H1 (cell line): ENCODE measurements at regions not wholly inside any gene's neighbourhood (a gene's known extent, or its start where the extent isn't known, plus 50 kb on each side); places are given as distances from the start of the nearest gene placed in this dataset.

Source experiments
- CTCF ChIA-PET: fragments of 300-600 bp; sonication (Branson Sonifier 250); formaldehyde crosslinking; loops from one replicate; lab custom pipeline; 2021; ENCODE audit not compliant: partially characterized antibody; lab: Charles Lee
- POLR2A ChIA-PET: fragments of 300-600 bp; sonication (Branson Sonifier 250); formaldehyde crosslinking; loops from one replicate; lab custom pipeline; 2021; ENCODE audit warnings: inconsistent platforms; ENCODE audit not compliant: partially characterized antibody; lab: Charles Lee
- DNase-seq, 2 experiments: peaks; one replicate each; pipeline versions ENCODE4 v3.0.0 to v3.0.0-alpha.2; 2010 to 2022; ENCODE audit warnings: low spot score in 2 of 2, low read depth in 1 of 2, mixed read lengths in 1 of 2
- FAIRE-seq: peaks from 2 replicates; lab custom pipeline; 2011; peaks lifted over from hg19 to GRCh38; lab: Jason Lieb, UNC
- H2AFZ ChIP-seq: 2 replicates; pipeline ENCODE4 v1.8.1; 2012; ENCODE audit warnings: low read length, inconsistent platforms
- H2AK5ac ChIP-seq: 2 replicates; pipeline ENCODE4 v1.6.1; 2013; ENCODE audit warnings: low read depth, low read length
- H2BK120ac ChIP-seq: replicated peaks from 2 replicates; pipeline ENCODE3; 2013; ENCODE audit warnings: low read depth, low read length, inconsistent platforms
- H2BK12ac ChIP-seq: 2 replicates; pipeline ENCODE4 v1.6.1; 2013; ENCODE audit warnings: low read depth, low read length
- H2BK15ac ChIP-seq: 2 replicates; pipeline ENCODE4 v1.6.1; 2013; ENCODE audit warnings: low read length
- H2BK20ac ChIP-seq: 2 replicates; pipeline ENCODE4 v1.6.1; 2013; ENCODE audit warnings: low read length
- H2BK5ac ChIP-seq: 2 replicates; pipeline ENCODE4 v1.6.1; 2013; ENCODE audit warnings: low read depth, low read length
- H3K14ac ChIP-seq: 2 replicates; pipeline ENCODE4 v1.6.1; 2013; ENCODE audit warnings: inconsistent platforms; ENCODE audit not compliant: insufficient read length
- H3K18ac ChIP-seq: 2 replicates; pipeline ENCODE4 v1.6.1; 2013; ENCODE audit warnings: low read length; ENCODE audit errors: extremely low read depth
- H3K23ac ChIP-seq: 2 replicates; pipeline ENCODE4 v1.6.1; 2013; ENCODE audit warnings: inconsistent platforms; ENCODE audit not compliant: insufficient read length
- H3K23me2 ChIP-seq: 2 replicates; pipeline ENCODE4 v1.6.1; 2013; ENCODE audit warnings: low read depth, low read length
- H3K27ac ChIP-seq: 2 replicates; pipeline ENCODE4 v1.6.1; 2011; ENCODE audit warnings: low read depth, low read length, inconsistent platforms
- H3K27me3 ChIP-seq, 4 experiments: replicated peaks in 1 of 4; 1 replicate in 1 of 4; 2 replicates in 3 of 4; pipeline versions ENCODE4 v1.6.1 to v1.8.1; 2011 to 2013; ENCODE audit warnings: low read length in 3 of 4, mild to moderate bottlenecking in 3 of 4, inconsistent platforms in 2 of 4, mixed read lengths in 2 of 4, moderate library complexity in 1 of 4; ENCODE audit not compliant: control insufficient read depth in 3 of 4, insufficient read depth in 3 of 4; ENCODE audit errors: extremely low read depth in 1 of 4
- H3K36me3 ChIP-seq, 4 experiments: 2 replicates each; pipeline versions ENCODE4 v1.6.1 to v1.8.1; 2011 to 2013; ENCODE audit warnings: mild to moderate bottlenecking in 4 of 4, low read length in 3 of 4, moderate library complexity in 2 of 4, control low read depth in 1 of 4, inconsistent platforms in 1 of 4; ENCODE audit not compliant: insufficient read depth in 4 of 4, control insufficient read depth in 2 of 4
- H3K4ac ChIP-seq: replicated peaks from 2 replicates; pipeline ENCODE3; 2013; ENCODE audit warnings: low read length, low read depth, mixed read lengths, inconsistent platforms; ENCODE audit not compliant: insufficient read length
- H3K4me1 ChIP-seq, 4 experiments: replicated peaks in 1 of 4; 1 replicate in 1 of 4; 2 replicates in 3 of 4; pipeline versions ENCODE4 v1.6.1 to v1.8.1; 2011 to 2013; ENCODE audit warnings: low read length in 3 of 4, inconsistent platforms in 2 of 4, mixed read lengths in 1 of 4; ENCODE audit not compliant: insufficient read depth in 4 of 4, control insufficient read depth in 3 of 4
- H3K4me2 ChIP-seq, 2 experiments: 2 replicates each; pipeline versions ENCODE4 v1.6.1 to v1.8.1; 2011 to 2013; ENCODE audit warnings: low read depth in 2 of 2, low read length in 2 of 2, control low read depth in 1 of 2, inconsistent platforms in 1 of 2, mild to moderate bottlenecking in 1 of 2; ENCODE audit not compliant: insufficient read depth in 1 of 2
- H3K4me3 ChIP-seq, 4 experiments: fragments of 200-600, 300-600 bp in 1 of 4; sonication (generic), shearing (Covaris generic), sonication (Bioruptor Twin) in 1 of 4; 2 replicates each; pipeline versions ENCODE4 v1.5.1 to v1.8.1; 2011 to 2016; ENCODE audit warnings: low read length in 4 of 4, low read depth in 3 of 4, control low read depth in 2 of 4, inconsistent platforms in 2 of 4, mild to moderate bottlenecking in 2 of 4, mixed read lengths in 1 of 4, moderate library complexity in 1 of 4; ENCODE audit not compliant: insufficient read depth in 2 of 4; ENCODE audit errors: extremely low read depth in 1 of 4
- H3K56ac ChIP-seq: replicated peaks from 2 replicates; pipeline ENCODE3; 2013; ENCODE audit warnings: low read depth, mild to moderate bottlenecking, mixed read lengths, low read length, inconsistent platforms; ENCODE audit not compliant: insufficient read length
- H3K79me1 ChIP-seq: 2 replicates; pipeline ENCODE4 v1.6.1; 2013; ENCODE audit warnings: low read depth, low read length, control low read depth
- H3K79me2 ChIP-seq, 2 experiments: 2 replicates each; pipeline versions ENCODE4 v1.6.1 to v1.8.1; 2012 to 2013; ENCODE audit warnings: low read length in 2 of 2, mild to moderate bottlenecking in 2 of 2, inconsistent platforms in 1 of 2; ENCODE audit not compliant: insufficient read depth in 2 of 2, control insufficient read depth in 1 of 2
- H3K9ac ChIP-seq, 4 experiments: replicated peaks in 1 of 4; 1 replicate in 1 of 4; 2 replicates in 3 of 4; pipeline versions ENCODE4 v1.6.1 to v1.8.1; 2011 to 2013; ENCODE audit warnings: low read depth in 3 of 4, low read length in 3 of 4, control low read depth in 2 of 4, mild to moderate bottlenecking in 2 of 4, moderate library complexity in 2 of 4, inconsistent platforms in 1 of 4; ENCODE audit errors: extremely low read depth in 1 of 4
- H3K9me3 ChIP-seq, 2 experiments: 2 replicates each; pipeline versions ENCODE4 v1.6.1 to v1.8.1; 2012 to 2013; ENCODE audit warnings: mild to moderate bottlenecking in 2 of 2, moderate library complexity in 2 of 2, control low read depth in 1 of 2, inconsistent platforms in 1 of 2, low read depth in 1 of 2, low read length in 1 of 2, mixed read lengths in 1 of 2; ENCODE audit not compliant: insufficient read depth in 2 of 2
- H4K20me1 ChIP-seq, 2 experiments: replicated peaks in 1 of 2; 2 replicates each; pipeline versions ENCODE3 to v1.8.1; 2011 to 2013; ENCODE audit warnings: inconsistent platforms in 2 of 2, low read length in 2 of 2, mild to moderate bottlenecking in 1 of 2; ENCODE audit not compliant: insufficient read depth in 2 of 2, control insufficient read depth in 1 of 2
- H4K5ac ChIP-seq: 2 replicates; pipeline ENCODE4 v1.6.1; 2013; ENCODE audit warnings: low read length, low read depth, mixed read lengths, inconsistent platforms; ENCODE audit not compliant: insufficient read length
- H4K8ac ChIP-seq: 2 replicates; pipeline ENCODE4 v1.8.0; 2013; ENCODE audit warnings: mild to moderate bottlenecking, moderate library complexity, low read length, inconsistent platforms; ENCODE audit not compliant: insufficient read depth; ENCODE audit errors: extremely low read depth
- H4K91ac ChIP-seq: replicated peaks from 2 replicates; pipeline ENCODE3; 2013; ENCODE audit warnings: low read length, mixed read lengths, inconsistent platforms; ENCODE audit not compliant: insufficient read length
- CHD1 ChIP-seq: IDR thresholded peaks from 2 replicates; pipeline ENCODE4 v1.6.1; 2012; ENCODE audit warnings: low read depth, low read length, improper control_type of control experiment
- EP300 ChIP-seq, 2 experiments: IDR thresholded peaks; 1 replicate in 1 of 2; 2 replicates in 1 of 2; pipeline ENCODE4 v1.6.1; 2011 to 2012; ENCODE audit warnings: low read depth in 2 of 2, low read length in 2 of 2, mild to moderate bottlenecking in 2 of 2, borderline replicate concordance in 1 of 2, inconsistent platforms in 1 of 2, moderate library complexity in 1 of 2
- HDAC2 ChIP-seq, 2 experiments: fragments of 300-600 bp in 1 of 2; sonication (generic) in 1 of 2; IDR thresholded peaks; 2 replicates each; pipeline ENCODE4 v1.6.1; 2011 to 2012; ENCODE audit warnings: low read depth in 2 of 2, low read length in 2 of 2, mild to moderate bottlenecking in 2 of 2, moderate library complexity in 2 of 2, borderline replicate concordance in 1 of 2, inconsistent platforms in 1 of 2
- JUND ChIP-seq: IDR thresholded peaks from 2 replicates; pipeline ENCODE4 v1.6.1; 2011; ENCODE audit warnings: mild to moderate bottlenecking, improper control_type of control experiment, low read length
- NANOG ChIP-seq: IDR thresholded peaks from 2 replicates; pipeline ENCODE4 v1.6.1; 2011; ENCODE audit warnings: low read length, low read depth, mild to moderate bottlenecking, inconsistent platforms; ENCODE audit not compliant: insufficient read depth, poor library complexity, severe bottlenecking
- SIRT6 ChIP-seq: IDR thresholded peaks from one replicate; pipeline ENCODE4 v1.7.1; 2012; ENCODE audit warnings: low read length, inconsistent platforms
- SUZ12 ChIP-seq: fragments of 200-600 bp; sonication (generic); IDR thresholded peaks from 2 replicates; pipeline ENCODE4 v1.6.1; 2012; ENCODE audit warnings: mild to moderate bottlenecking, inconsistent platforms, low read length, moderate library complexity, mixed read lengths
- TAF1 ChIP-seq: IDR thresholded peaks from 2 replicates; pipeline ENCODE4 v1.6.1; 2011; ENCODE audit warnings: mild to moderate bottlenecking, low read depth, low read length
- TAF7 ChIP-seq: optimal IDR thresholded peaks from 2 replicates; pipeline ENCODE3; 2011; ENCODE audit warnings: low read depth, mild to moderate bottlenecking, inconsistent platforms, low read length, moderate library complexity, borderline replicate concordance
- TEAD4 ChIP-seq: IDR thresholded peaks from 2 replicates; pipeline ENCODE4 v1.6.1; 2012; ENCODE audit warnings: low read depth, low read length, inconsistent platforms, mixed read lengths
- ZNF274 ChIP-seq: IDR thresholded peaks from 2 replicates; pipeline ENCODE4 v1.7.0; 2012; ENCODE audit warnings: low read length, borderline replicate concordance; ENCODE audit errors: extremely low read depth
- WGBS, 2 experiments: shearing (Covaris generic) in 1 of 2; methylation state at CpG; one replicate each; pipeline versions ENCODE4 v1.1.6 to v1.1.7; 2013 to 2015; ENCODE audit warnings: low lambda C conversion rate in 2 of 2, mixed read lengths in 2 of 2, inconsistent platforms in 1 of 2, low coverage in 1 of 2, missing lambda C conversion rate in 1 of 2; ENCODE audit not compliant: insufficient replicate concordance in 2 of 2, insufficient coverage in 1 of 2, insufficient read length in 1 of 2; ENCODE audit errors: extremely low coverage in 1 of 2, missing lambda C conversion rate in 1 of 2; 5-methylcytosine and 5-hydroxymethylcytosine counted together
- TF ChIP-seq, protein P1 (sequence below): IDR thresholded peaks from 2 replicates; pipeline ENCODE4 v1.6.1; 2011; ENCODE audit warnings: low read depth, mild to moderate bottlenecking, low read length; ENCODE audit not compliant: insufficient read depth
- TF ChIP-seq, protein P2 (sequence below): IDR thresholded peaks from 2 replicates; pipeline ENCODE4 v1.6.1; 2011; ENCODE audit warnings: low read length, improper control_type of control experiment

DNA sequence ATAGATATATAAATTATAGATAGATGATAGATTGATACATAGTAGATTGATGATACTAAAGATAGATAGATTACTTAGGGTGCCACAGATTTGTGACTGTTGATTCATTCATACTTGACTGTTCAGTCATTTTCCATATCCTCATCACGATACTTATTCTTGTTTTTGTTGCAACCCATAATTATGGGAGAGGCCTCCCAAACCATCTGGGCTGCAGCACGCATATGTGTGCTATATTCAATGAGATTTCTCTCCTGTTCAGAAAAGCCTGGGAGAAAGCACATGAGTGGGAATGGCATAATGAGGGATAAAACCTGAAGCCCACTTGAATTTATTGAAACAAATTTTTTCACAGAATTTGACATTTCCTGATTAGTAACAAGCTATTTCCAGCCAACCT is 346.4 kb upstream of the PRKX start:
- H2AK5ac ChIP-seq: no peak overlapping the region
- no peak overlapping the region for H2BK20ac ChIP-seq
- no peak overlapping the region for H2BK5ac ChIP-seq
- H2BK15ac ChIP-seq: no peak overlapping the region
- H2BK120ac ChIP-seq: no peak overlapping the region
- no peaks in the 10 kb centered on the region for H3K4me1 ChIP-seq
- DNase-seq: no peak
- H3K27me3 ChIP-seq: no peaks in the 10 kb centered on the region
- CTCF ChIA-PET: no interaction called here
- no peak overlapping the region for H3K56ac ChIP-seq
- H3K23ac ChIP-seq: no peak overlapping the region
- no peak overlapping the region for H3K4me2 ChIP-seq
- no peaks in the 10 kb centered on the region for H4K20me1 ChIP-seq
- WGBS, 2 experiments: 84% methylated on average over 2 of the region's 2 CpGs; no CpG with 5 or more reads in 1 of the 2 experiments
- no peak overlapping the region for H3K14ac ChIP-seq
- H3K9me3 ChIP-seq: no peaks in the 10 kb centered on the region
- H4K5ac ChIP-seq: no peak overlapping the region
- no peak overlapping the region for H3K4ac ChIP-seq
- no peak overlapping the region for H3K18ac ChIP-seq
- H3K79me1 ChIP-seq: no peaks in the 10 kb centered on the region
- H2AFZ ChIP-seq: no peak overlapping the region
- POLR2A ChIA-PET: no interaction called here
- no peaks in the 10 kb centered on the region for H3K79me2 ChIP-seq
- no peak overlapping the region for H3K4me3 ChIP-seq
- no peak for FAIRE-seq
- H4K91ac ChIP-seq: no peak overlapping the region
- no peak overlapping the region for H2BK12ac ChIP-seq
- H3K23me2 ChIP-seq: no peaks in the 10 kb centered on the region
- no peaks in the 10 kb centered on the region for H3K36me3 ChIP-seq
- no peak overlapping the region for H3K9ac ChIP-seq
- H4K8ac ChIP-seq: no peak overlapping the region
- no peak overlapping the region for H3K27ac ChIP-seq
- TF ChIP-seq EP300 (IDR thresholded peaks at IDR 0.05; ENCODE audit: borderline replicate concordance in 1 of 2, low read depth in 2 of 2, low read length in 2 of 2): no peak
- TF ChIP-seq, protein P1, sequence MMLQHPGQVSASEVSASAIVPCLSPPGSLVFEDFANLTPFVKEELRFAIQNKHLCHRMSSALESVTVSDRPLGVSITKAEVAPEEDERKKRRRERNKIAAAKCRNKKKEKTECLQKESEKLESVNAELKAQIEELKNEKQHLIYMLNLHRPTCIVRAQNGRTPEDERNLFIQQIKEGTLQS: no peak
- TF ChIP-seq HDAC2 (IDR thresholded peaks at IDR 0.05; ENCODE audit: borderline replicate concordance in 1 of 2, low read depth in 2 of 2, low read length in 2 of 2): no peak
- TF ChIP-seq TAF1: no peak
- TF ChIP-seq CHD1: no peak
- no peak for TF ChIP-seq SUZ12
- no peak for TF ChIP-seq SIRT6
- no peak for TF ChIP-seq TAF7
- TF ChIP-seq TEAD4: no peak
- TF ChIP-seq NANOG: no peak
- no peak for TF ChIP-seq JUND
- TF ChIP-seq, protein P2, sequence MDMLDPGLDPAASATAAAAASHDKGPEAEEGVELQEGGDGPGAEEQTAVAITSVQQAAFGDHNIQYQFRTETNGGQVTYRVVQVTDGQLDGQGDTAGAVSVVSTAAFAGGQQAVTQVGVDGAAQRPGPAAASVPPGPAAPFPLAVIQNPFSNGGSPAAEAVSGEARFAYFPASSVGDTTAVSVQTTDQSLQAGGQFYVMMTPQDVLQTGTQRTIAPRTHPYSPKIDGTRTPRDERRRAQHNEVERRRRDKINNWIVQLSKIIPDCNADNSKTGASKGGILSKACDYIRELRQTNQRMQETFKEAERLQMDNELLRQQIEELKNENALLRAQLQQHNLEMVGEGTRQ: no peak
- no peak for TF ChIP-seq ZNF274
